H9 (cell line): ENCODE measurements at regions not wholly inside any gene's neighbourhood (a gene's known extent, or its start where the extent isn't known, plus 50 kb on each side); places are given as distances from the start of the nearest gene placed in this dataset.

ENCODE experiments used
- DNase-seq: peaks from one replicate; pipeline ENCODE4 v3.0.0-alpha.2; 2017
- H2AFZ ChIP-seq: one replicate; pipeline ENCODE4 v1.6.1; 2013; ENCODE audit warnings: mild to moderate bottlenecking, low read length, control low read depth, moderate library complexity
- H2AK5ac ChIP-seq: 2 replicates; pipeline ENCODE4 v1.6.1; 2013; ENCODE audit warnings: low read length, control low read depth, mixed read lengths; ENCODE audit not compliant: insufficient read length
- H2BK120ac ChIP-seq: one replicate; pipeline ENCODE4 v1.6.1; 2013; ENCODE audit warnings: low read depth, mild to moderate bottlenecking, low read length, control low read depth, inconsistent platforms; ENCODE audit not compliant: poor library complexity, severe bottlenecking
- H2BK12ac ChIP-seq: 2 replicates; pipeline ENCODE4 v1.6.1; 2013; ENCODE audit warnings: low read length, control low read depth, mixed read lengths, low read depth; ENCODE audit not compliant: insufficient read length
- H2BK15ac ChIP-seq: 2 replicates; pipeline ENCODE4 v1.6.1; 2013; ENCODE audit warnings: low read depth, low read length, control low read depth
- H2BK20ac ChIP-seq: one replicate; pipeline ENCODE4 v1.6.1; 2013; ENCODE audit warnings: low read depth, mild to moderate bottlenecking, low read length, control low read depth, inconsistent platforms; ENCODE audit not compliant: poor library complexity, severe bottlenecking
- H2BK5ac ChIP-seq: 2 replicates; pipeline ENCODE4 v1.6.1; 2013; ENCODE audit warnings: low read length, control low read depth, mixed read lengths; ENCODE audit not compliant: insufficient read length
- H3K14ac ChIP-seq: 2 replicates; pipeline ENCODE4 v1.6.1; 2013; ENCODE audit warnings: low read length, control low read depth; ENCODE audit not compliant: insufficient read depth
- H3K18ac ChIP-seq: 2 replicates; pipeline ENCODE4 v1.6.1; 2013; ENCODE audit warnings: low read depth, mild to moderate bottlenecking, mixed read lengths, low read length, control low read depth; ENCODE audit not compliant: insufficient read length
- H3K23ac ChIP-seq: 2 replicates; pipeline ENCODE4 v1.6.1; 2013; ENCODE audit warnings: low read length, control low read depth, mixed read lengths, low read depth; ENCODE audit not compliant: insufficient read length
- H3K23me2 ChIP-seq: 2 replicates; pipeline ENCODE4 v1.6.1; 2013; ENCODE audit warnings: low read depth, mild to moderate bottlenecking, mixed read lengths, low read length, control low read depth; ENCODE audit not compliant: insufficient read length, poor library complexity, severe bottlenecking
- H3K27ac ChIP-seq: 2 replicates; pipeline ENCODE4 v1.5.1; 2013; ENCODE audit warnings: low read length, control low read depth, mixed read lengths, low read depth; ENCODE audit not compliant: insufficient read length
- H3K27me3 ChIP-seq: 2 replicates; pipeline ENCODE4 v1.6.1; 2013; ENCODE audit warnings: low read length, control low read depth, inconsistent platforms; ENCODE audit not compliant: insufficient read depth
- H3K4ac ChIP-seq: 2 replicates; pipeline ENCODE4 v1.6.1; 2013; ENCODE audit warnings: low read depth, mild to moderate bottlenecking, control low read depth, inconsistent platforms, low read length, moderate library complexity
- H3K4me1 ChIP-seq: 2 replicates; pipeline ENCODE4 v1.6.1; 2013; ENCODE audit warnings: low read length, control low read depth, inconsistent platforms; ENCODE audit not compliant: insufficient read depth
- H3K4me2 ChIP-seq: 2 replicates; pipeline ENCODE4 v1.6.1; 2013; ENCODE audit warnings: low read length, control low read depth, mixed read lengths; ENCODE audit not compliant: insufficient read length, insufficient read depth
- H3K56ac ChIP-seq: 2 replicates; pipeline ENCODE4 v1.6.1; 2013; ENCODE audit warnings: low read depth, mild to moderate bottlenecking, mixed read lengths, low read length, control low read depth; ENCODE audit not compliant: insufficient read length
- H3K79me1 ChIP-seq: 2 replicates; pipeline ENCODE4 v1.6.1; 2013; ENCODE audit warnings: low read depth, mild to moderate bottlenecking, moderate library complexity, low read length, control low read depth, inconsistent platforms; ENCODE audit not compliant: insufficient read depth, poor library complexity, severe bottlenecking
- H3K79me2 ChIP-seq: 2 replicates; pipeline ENCODE4 v1.6.1; 2013; ENCODE audit warnings: low read length, control low read depth, inconsistent platforms; ENCODE audit not compliant: insufficient read depth
- H3K9ac ChIP-seq: 2 replicates; pipeline ENCODE4 v1.6.1; 2013; ENCODE audit warnings: low read length, control low read depth, mixed read lengths; ENCODE audit not compliant: insufficient read length; ENCODE audit errors: extremely low read depth
- H3K9me3 ChIP-seq: one replicate; pipeline ENCODE4 v1.6.1; 2013; ENCODE audit warnings: low read depth, low read length, inconsistent platforms; ENCODE audit not compliant: control insufficient read depth
- H3T11ph ChIP-seq: one replicate; pipeline ENCODE4 v1.6.1; 2013; ENCODE audit warnings: mild to moderate bottlenecking, low read length, control low read depth, inconsistent platforms
- H4K20me1 ChIP-seq: one replicate; pipeline ENCODE4 v1.6.1; 2013; ENCODE audit not compliant: control insufficient read depth, insufficient read length, insufficient read depth
- H4K5ac ChIP-seq: 2 replicates; pipeline ENCODE4 v1.6.1; 2013; ENCODE audit warnings: low read depth, mild to moderate bottlenecking, mixed read lengths, low read length, control low read depth; ENCODE audit not compliant: insufficient read length
- H4K8ac ChIP-seq: replicated peaks from 2 replicates; pipeline ENCODE4 v1.6.1; 2013; ENCODE audit warnings: low read length, control low read depth, mixed read lengths, low read depth; ENCODE audit not compliant: insufficient read length
- H4K91ac ChIP-seq: 2 replicates; pipeline ENCODE4 v1.6.1; 2013; ENCODE audit warnings: low read depth, mild to moderate bottlenecking, moderate library complexity, mixed read lengths, low read length, control low read depth; ENCODE audit not compliant: insufficient read length
- H3K27ac Mint-ChIP-seq, 3 experiments: 2 replicates in 2 of 3; 3 replicates in 1 of 3; pipeline ENCODE4 v1.8.0; 2020 to 2021; ENCODE audit warnings: mixed read lengths in 3 of 3, mild to moderate bottlenecking in 1 of 3, moderate library complexity in 1 of 3
- H3K27me3 Mint-ChIP-seq: 2 replicates; pipeline ENCODE4 v1.8.0; 2021; ENCODE audit warnings: low read depth, mild to moderate bottlenecking, moderate library complexity, mixed read lengths
- H3K36me3 Mint-ChIP-seq, 3 experiments: 2 replicates in 2 of 3; 3 replicates in 1 of 3; pipeline ENCODE4 v1.8.0; 2020 to 2021; ENCODE audit warnings: low read depth in 3 of 3, mixed read lengths in 3 of 3; ENCODE audit not compliant: insufficient read depth in 1 of 3
- H3K4me1 Mint-ChIP-seq, 2 experiments: 2 replicates each; pipeline ENCODE4 v1.8.0; 2020; ENCODE audit warnings: mixed read lengths in 2 of 2
- H3K4me3 Mint-ChIP-seq, 2 experiments: 2 replicates in 1 of 2; 3 replicates in 1 of 2; pipeline ENCODE4 v1.8.0; 2020 to 2021; ENCODE audit warnings: mild to moderate bottlenecking in 2 of 2, mixed read lengths in 2 of 2, moderate library complexity in 1 of 2
- H3K9me3 Mint-ChIP-seq, 2 experiments: 2 replicates in 1 of 2; 3 replicates in 1 of 2; pipeline ENCODE4 v1.8.0; 2020; ENCODE audit warnings: mild to moderate bottlenecking in 2 of 2, mixed read lengths in 2 of 2, moderate library complexity in 1 of 2
- CTCF ChIP-seq: fragments of 200-600 bp; sonication (generic); conservative IDR thresholded peaks from 3 replicates; pipeline ENCODE4 v1.8.0; 2021; ENCODE audit warnings: antibody characterized with exemption, mild to moderate bottlenecking
- WGBS: extraction: QIAGEN DNeasy Blood & Tissue Kit; methylation state at CpG from one replicate; pipeline ENCODE4 v1.1.7; 2013; ENCODE audit warnings: missing lambda C conversion rate, low lambda C conversion rate, mixed read lengths; ENCODE audit not compliant: insufficient read length; ENCODE audit errors: extremely low coverage; 5-methylcytosine and 5-hydroxymethylcytosine counted together

- H3K27ac ChIP-seq = no peak overlapping the region
- Mint-ChIP-seq H3K9me3 (peaks cover 3 to 6% of the 10 kb centered on the region in 2 experiments; a peak in 3 of 5 replicates), H3K4me1 (peaks cover 0 to 8% of the 10 kb centered on the region in 2 experiments; a peak in 1 of 4 replicates), H3K27me3 (no peaks in the 10 kb centered on the region), H3K4me3 (no peak overlapping the region), H3K36me3 (peaks cover 0 to 5% (median 0%) of the 10 kb centered on the region in 3 experiments; a peak in 3 of 7 replicates), H3K27ac (no peak overlapping the region)
- no peak overlapping the region for H4K8ac ChIP-seq
- no peak overlapping the region for H3K4me2 ChIP-seq
- TF ChIP-seq CTCF = no peak
- no peak overlapping the region for H4K91ac ChIP-seq
- no peak overlapping the region for H3K14ac ChIP-seq
- no peaks in the 10 kb centered on the region for H3K9me3 ChIP-seq
- H3K27me3 ChIP-seq = no peaks in the 10 kb centered on the region
- H3K4ac ChIP-seq = no peak overlapping the region
- no peak overlapping the region for H2BK15ac ChIP-seq
- no peaks in the 10 kb centered on the region for H3K79me2 ChIP-seq
- H3T11ph ChIP-seq = no peak overlapping the region
- H3K18ac ChIP-seq = no peak overlapping the region
- no peak overlapping the region for H2BK5ac ChIP-seq
- H2BK12ac ChIP-seq = no peak overlapping the region
- no peak for DNase-seq
- WGBS = no CpG with 5 or more reads among the region's 2 CpGs
- no peak overlapping the region for H2BK20ac ChIP-seq
- H2AFZ ChIP-seq = no peak overlapping the region
- no peak overlapping the region for H2AK5ac ChIP-seq
- H4K20me1 ChIP-seq = no peaks in the 10 kb centered on the region
- no peak overlapping the region for H2BK120ac ChIP-seq
- H3K4me1 ChIP-seq = no peaks in the 10 kb centered on the region
- H3K79me1 ChIP-seq = no peaks in the 10 kb centered on the region
- H4K5ac ChIP-seq = no peak overlapping the region
- H3K23ac ChIP-seq = no peak overlapping the region
- H3K23me2 ChIP-seq = no peaks in the 10 kb centered on the region
- H3K56ac ChIP-seq = no peak overlapping the region
- no peak overlapping the region for H3K9ac ChIP-seq
Observed at GRCh38 chr16:26301516-26301915, 609.8 kb downstream of the HS3ST4 start.
